Liver (tissue), 3 donors: ENCODE measurements at regions not wholly inside any gene's neighbourhood (a gene's known extent, or its start where the extent isn't known, plus 50 kb on each side); places are given as distances from the start of the nearest gene placed in this dataset.

ENCODE experiments used
- GABPA ChIP-seq, 2 donors: IDR thresholded peaks in 1 of 2; conservative IDR thresholded peaks in 1 of 2; 2 replicates each; pipeline ENCODE4 v1.6.1; 2016; ENCODE audit warnings: antibody characterized with exemption in 2 of 2, mild to moderate bottlenecking in 1 of 2, moderate library complexity in 1 of 2
- RAD21 ChIP-seq, 2 donors: IDR thresholded peaks; 2 replicates each; pipeline ENCODE4 v1.6.1; 2016; ENCODE audit warnings: antibody characterized with exemption in 2 of 2, mild to moderate bottlenecking in 2 of 2
- RXRA ChIP-seq, 2 donors: IDR thresholded peaks; 2 replicates each; pipeline ENCODE4 v1.6.1; 2017 to 2018; ENCODE audit warnings: antibody characterized with exemption in 2 of 2, mild to moderate bottlenecking in 1 of 2
- SP1 ChIP-seq: IDR thresholded peaks from 2 replicates; pipeline ENCODE4 v1.6.1; 2018; ENCODE audit warnings: antibody characterized with exemption, mild to moderate bottlenecking
- YY1 ChIP-seq: IDR thresholded peaks from 2 replicates; pipeline ENCODE4 v1.6.1; 2016; ENCODE audit warnings: antibody characterized with exemption, mild to moderate bottlenecking
- TF ChIP-seq, protein P1 (sequence below): fragments of 150-350 bp; IDR thresholded peaks from 2 replicates; pipeline ENCODE4 v1.5.1; 2017; ENCODE audit warnings: improper control_type of control experiment, low read depth, low read length; ENCODE audit not compliant: missing input control
- TF ChIP-seq, protein P2 (sequence below): IDR thresholded peaks from 2 replicates; pipeline ENCODE4 v1.6.1; 2016; ENCODE audit warnings: antibody characterized with exemption, mild to moderate bottlenecking
- TF ChIP-seq, protein P3 (sequence below): IDR thresholded peaks from 2 replicates; pipeline ENCODE4 v1.6.1; 2016; ENCODE audit warnings: antibody characterized with exemption
- donor health status: healthy.
- donor health status: healthy.

DNA sequence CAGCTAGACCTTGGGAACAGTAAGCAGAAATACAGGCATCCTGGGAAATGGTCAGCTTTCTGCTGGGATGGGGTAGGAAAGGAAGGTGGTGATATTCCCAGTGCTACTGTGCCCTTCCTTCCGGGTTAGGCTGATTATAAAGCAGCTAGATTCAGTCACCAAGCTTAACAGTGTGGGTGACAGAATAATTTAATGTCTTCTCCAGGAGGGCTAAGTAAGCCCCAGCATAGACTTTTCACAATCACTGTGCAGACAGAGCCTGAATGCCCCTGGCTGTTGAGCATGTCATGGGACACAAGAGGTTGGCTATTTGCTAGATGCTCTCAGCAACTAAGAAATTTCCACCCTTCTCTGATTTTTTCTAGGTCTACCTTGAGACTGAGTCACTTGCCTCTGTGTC is 513.0 kb downstream of the TOX3 start:
- no peak for TF ChIP-seq SP1
- TF ChIP-seq, protein P1, sequence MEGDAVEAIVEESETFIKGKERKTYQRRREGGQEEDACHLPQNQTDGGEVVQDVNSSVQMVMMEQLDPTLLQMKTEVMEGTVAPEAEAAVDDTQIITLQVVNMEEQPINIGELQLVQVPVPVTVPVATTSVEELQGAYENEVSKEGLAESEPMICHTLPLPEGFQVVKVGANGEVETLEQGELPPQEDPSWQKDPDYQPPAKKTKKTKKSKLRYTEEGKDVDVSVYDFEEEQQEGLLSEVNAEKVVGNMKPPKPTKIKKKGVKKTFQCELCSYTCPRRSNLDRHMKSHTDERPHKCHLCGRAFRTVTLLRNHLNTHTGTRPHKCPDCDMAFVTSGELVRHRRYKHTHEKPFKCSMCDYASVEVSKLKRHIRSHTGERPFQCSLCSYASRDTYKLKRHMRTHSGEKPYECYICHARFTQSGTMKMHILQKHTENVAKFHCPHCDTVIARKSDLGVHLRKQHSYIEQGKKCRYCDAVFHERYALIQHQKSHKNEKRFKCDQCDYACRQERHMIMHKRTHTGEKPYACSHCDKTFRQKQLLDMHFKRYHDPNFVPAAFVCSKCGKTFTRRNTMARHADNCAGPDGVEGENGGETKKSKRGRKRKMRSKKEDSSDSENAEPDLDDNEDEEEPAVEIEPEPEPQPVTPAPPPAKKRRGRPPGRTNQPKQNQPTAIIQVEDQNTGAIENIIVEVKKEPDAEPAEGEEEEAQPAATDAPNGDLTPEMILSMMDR = no peak
- TF ChIP-seq, protein P2, sequence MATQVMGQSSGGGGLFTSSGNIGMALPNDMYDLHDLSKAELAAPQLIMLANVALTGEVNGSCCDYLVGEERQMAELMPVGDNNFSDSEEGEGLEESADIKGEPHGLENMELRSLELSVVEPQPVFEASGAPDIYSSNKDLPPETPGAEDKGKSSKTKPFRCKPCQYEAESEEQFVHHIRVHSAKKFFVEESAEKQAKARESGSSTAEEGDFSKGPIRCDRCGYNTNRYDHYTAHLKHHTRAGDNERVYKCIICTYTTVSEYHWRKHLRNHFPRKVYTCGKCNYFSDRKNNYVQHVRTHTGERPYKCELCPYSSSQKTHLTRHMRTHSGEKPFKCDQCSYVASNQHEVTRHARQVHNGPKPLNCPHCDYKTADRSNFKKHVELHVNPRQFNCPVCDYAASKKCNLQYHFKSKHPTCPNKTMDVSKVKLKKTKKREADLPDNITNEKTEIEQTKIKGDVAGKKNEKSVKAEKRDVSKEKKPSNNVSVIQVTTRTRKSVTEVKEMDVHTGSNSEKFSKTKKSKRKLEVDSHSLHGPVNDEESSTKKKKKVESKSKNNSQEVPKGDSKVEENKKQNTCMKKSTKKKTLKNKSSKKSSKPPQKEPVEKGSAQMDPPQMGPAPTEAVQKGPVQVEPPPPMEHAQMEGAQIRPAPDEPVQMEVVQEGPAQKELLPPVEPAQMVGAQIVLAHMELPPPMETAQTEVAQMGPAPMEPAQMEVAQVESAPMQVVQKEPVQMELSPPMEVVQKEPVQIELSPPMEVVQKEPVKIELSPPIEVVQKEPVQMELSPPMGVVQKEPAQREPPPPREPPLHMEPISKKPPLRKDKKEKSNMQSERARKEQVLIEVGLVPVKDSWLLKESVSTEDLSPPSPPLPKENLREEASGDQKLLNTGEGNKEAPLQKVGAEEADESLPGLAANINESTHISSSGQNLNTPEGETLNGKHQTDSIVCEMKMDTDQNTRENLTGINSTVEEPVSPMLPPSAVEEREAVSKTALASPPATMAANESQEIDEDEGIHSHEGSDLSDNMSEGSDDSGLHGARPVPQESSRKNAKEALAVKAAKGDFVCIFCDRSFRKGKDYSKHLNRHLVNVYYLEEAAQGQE = no peak
- TF ChIP-seq, protein P3, sequence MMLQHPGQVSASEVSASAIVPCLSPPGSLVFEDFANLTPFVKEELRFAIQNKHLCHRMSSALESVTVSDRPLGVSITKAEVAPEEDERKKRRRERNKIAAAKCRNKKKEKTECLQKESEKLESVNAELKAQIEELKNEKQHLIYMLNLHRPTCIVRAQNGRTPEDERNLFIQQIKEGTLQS = no peak
- TF ChIP-seq RXRA (IDR thresholded peaks at IDR 0.05) = no peak
- no peak for TF ChIP-seq GABPA (IDR thresholded peaks at IDR 0.05 in 1 of 2, conservative IDR thresholded peaks at IDR 0.05 in 1 of 2)
- no peak for TF ChIP-seq RAD21 (IDR thresholded peaks at IDR 0.05)
- TF ChIP-seq YY1 = no peak
